Body of pancreas (tissue), 4 donors: ENCODE measurements at regions not wholly inside any gene's neighbourhood (a gene's known extent, or its start where the extent isn't known, plus 50 kb on each side); places are given as distances from the start of the nearest gene placed in this dataset.

Experiments used
- ATAC-seq: fragments of 150-250 bp; one replicate; pipeline ENCODE4 v1.9.1; 2016
- DNase-seq, 4 donors: peaks; one replicate each; pipeline ENCODE4 v3.0.0-alpha.2; 2019
- H3K27ac ChIP-seq, 4 donors: fragments of 200-600 bp; sonication (generic); 1 replicate in 3 of 4; 2 replicates in 1 of 4; pipeline versions ENCODE4 v1.5.1 to v1.6.1; 2016 to 2019; ENCODE audit warnings: mild to moderate bottlenecking in 1 of 4, mixed read lengths in 1 of 4, moderate library complexity in 1 of 4
- H3K27me3 ChIP-seq, 2 donors: fragments of 200-600 bp; sonication (generic); one replicate each; pipeline ENCODE4 v1.6.0; 2016; ENCODE audit warnings: mild to moderate bottlenecking in 1 of 2
- H3K36me3 ChIP-seq, 2 donors: fragments of 200-600 bp; sonication (generic); replicated peaks in 1 of 2; 2 replicates each; pipeline ENCODE4 v1.5.1; 2016; ENCODE audit warnings: low read depth in 2 of 2; ENCODE audit not compliant: insufficient read depth in 1 of 2
- H3K4me1 ChIP-seq: fragments of 200-600 bp; sonication (generic); one replicate; pipeline ENCODE4 v1.6.0; 2016
- H3K4me3 ChIP-seq, 2 donors: fragments of 200-600 bp; sonication (generic); 1 replicate in 1 of 2; 2 replicates in 1 of 2; pipeline ENCODE4 v1.5.1; 2016 to 2019
- H3K9me3 ChIP-seq, 3 donors: fragments of 200-600 bp; sonication (generic); 1 replicate in 2 of 3; 2 replicates in 1 of 3; pipeline ENCODE4 v1.5.1; 2016
- POLR2A ChIP-seq, 3 donors: fragments of 450-650 bp; IDR thresholded peaks; one replicate each; pipeline ENCODE4 v1.6.1; 2016; ENCODE audit warnings: antibody characterized with exemption in 3 of 3, mild to moderate bottlenecking in 2 of 3
- WGBS, 2 donors: methylation state at CpG; one replicate each; pipeline ENCODE4 v1.1.5; 2017; 5-methylcytosine and 5-hydroxymethylcytosine counted together
- intact Hi-C: fragments of 100-400 bp; cut with DNase I; formaldehyde crosslinking; loops from one replicate; pipeline ENCODE4 v1.15.1; 2023
- TF ChIP-seq, protein P1 (sequence below), 7 experiments: fragments of 450-650 bp in 4 of 7; fragments of 200-600 bp in 3 of 7; sonication (generic) in 3 of 7; IDR thresholded peaks; one replicate each; pipeline ENCODE4 v1.5.1; 2016 to 2019; ENCODE audit warnings: antibody characterized with exemption in 7 of 7

DNA sequence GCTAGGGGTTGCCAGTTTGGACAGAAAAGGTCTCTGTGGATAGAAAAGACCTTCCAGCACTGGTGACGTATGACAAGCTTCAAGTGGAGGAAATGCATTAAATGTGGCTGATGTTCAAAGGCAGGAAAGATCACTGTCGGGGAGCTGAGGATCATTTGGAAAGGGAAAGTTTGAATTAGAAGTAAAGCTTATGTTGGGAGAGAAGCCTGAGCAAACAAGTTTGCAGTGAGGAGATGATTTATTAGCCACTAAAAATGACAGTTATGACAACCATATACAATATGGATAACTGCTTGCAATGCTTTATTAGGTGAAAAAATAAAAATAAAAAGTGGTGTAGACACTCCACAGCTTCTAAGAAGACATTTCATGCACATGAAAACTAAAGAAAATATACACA is 135.3 kb upstream of the HS3ST1 start:
- intact Hi-C loops = no loop called here
- TF ChIP-seq, protein P1, sequence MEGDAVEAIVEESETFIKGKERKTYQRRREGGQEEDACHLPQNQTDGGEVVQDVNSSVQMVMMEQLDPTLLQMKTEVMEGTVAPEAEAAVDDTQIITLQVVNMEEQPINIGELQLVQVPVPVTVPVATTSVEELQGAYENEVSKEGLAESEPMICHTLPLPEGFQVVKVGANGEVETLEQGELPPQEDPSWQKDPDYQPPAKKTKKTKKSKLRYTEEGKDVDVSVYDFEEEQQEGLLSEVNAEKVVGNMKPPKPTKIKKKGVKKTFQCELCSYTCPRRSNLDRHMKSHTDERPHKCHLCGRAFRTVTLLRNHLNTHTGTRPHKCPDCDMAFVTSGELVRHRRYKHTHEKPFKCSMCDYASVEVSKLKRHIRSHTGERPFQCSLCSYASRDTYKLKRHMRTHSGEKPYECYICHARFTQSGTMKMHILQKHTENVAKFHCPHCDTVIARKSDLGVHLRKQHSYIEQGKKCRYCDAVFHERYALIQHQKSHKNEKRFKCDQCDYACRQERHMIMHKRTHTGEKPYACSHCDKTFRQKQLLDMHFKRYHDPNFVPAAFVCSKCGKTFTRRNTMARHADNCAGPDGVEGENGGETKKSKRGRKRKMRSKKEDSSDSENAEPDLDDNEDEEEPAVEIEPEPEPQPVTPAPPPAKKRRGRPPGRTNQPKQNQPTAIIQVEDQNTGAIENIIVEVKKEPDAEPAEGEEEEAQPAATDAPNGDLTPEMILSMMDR (IDR thresholded peaks at IDR 0.05) = no peak
- no peak for TF ChIP-seq POLR2A (IDR thresholded peaks at IDR 0.05)
- no peaks in the 10 kb centered on the region for H3K27me3 ChIP-seq
- DNase-seq = no peak
- 31 to 48% methylated on average over 2 of the region's 2 CpGs for WGBS, 2 donors
- no peak overlapping the region for H3K27ac ChIP-seq
- H3K4me3 ChIP-seq = no peak overlapping the region
- ATAC-seq = no peak
- H3K9me3 ChIP-seq = no peaks in the 10 kb centered on the region
- H3K4me1 ChIP-seq = no peaks in the 10 kb centered on the region
- H3K36me3 ChIP-seq = no peaks in the 10 kb centered on the region

DNA sequence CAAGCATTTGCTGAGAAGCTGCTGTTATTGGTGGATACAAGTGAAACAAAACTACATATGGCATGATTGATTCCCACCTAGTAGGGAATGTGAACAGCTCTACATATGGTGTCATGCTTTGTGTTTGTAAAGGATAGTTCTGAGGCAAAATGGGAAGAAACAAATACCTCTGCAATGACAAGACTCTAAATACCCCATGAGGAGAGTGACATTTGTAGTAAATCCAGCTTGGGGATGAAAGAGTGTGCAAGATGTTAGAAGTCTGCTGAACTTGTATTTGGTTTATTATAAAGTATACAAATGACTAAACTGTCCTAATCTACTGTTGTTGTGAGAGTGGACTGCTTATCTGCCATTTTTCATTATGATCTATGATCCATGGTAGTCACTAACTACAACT is 120.8 kb upstream of the HS3ST1 start:
- DNase-seq (no peak), ATAC-seq (no peak)
- TF ChIP-seq POLR2A (IDR thresholded peaks at IDR 0.05) = no peak
- TF ChIP-seq, protein P1 (IDR thresholded peaks at IDR 0.05) = no peak
- H3K4me1 ChIP-seq = no peaks in the 10 kb centered on the region
- H3K27ac ChIP-seq = no peak overlapping the region
- no peaks in the 10 kb centered on the region for H3K9me3 ChIP-seq
- intact Hi-C loops = no loop called here
- no peaks in the 10 kb centered on the region for H3K27me3 ChIP-seq
- H3K36me3 ChIP-seq = no peaks in the 10 kb centered on the region
- no peak overlapping the region for H3K4me3 ChIP-seq

DNA sequence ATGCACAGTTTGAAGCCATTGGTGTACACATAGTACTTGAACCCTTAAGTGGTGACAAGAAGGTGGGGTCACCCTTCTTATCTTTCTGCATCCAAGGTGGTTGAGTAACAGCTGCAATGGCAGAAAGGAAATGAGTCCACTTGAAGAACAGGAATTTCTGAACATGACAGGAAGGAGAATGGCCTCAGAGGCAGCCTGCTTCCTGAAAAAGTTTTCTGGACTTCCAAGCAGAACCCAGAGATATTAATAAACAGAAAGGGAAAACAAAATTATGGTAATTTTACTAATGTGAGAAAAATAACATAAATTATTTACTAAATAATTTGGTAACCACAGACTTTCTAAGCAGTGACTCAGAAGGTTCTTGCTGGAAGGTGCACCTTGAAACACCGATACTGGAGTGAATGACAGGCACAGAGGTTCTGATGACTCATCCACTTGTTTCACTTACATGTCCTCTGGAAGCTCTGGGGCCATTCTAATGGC is 119.9 kb upstream of the HS3ST1 start:
- H3K27ac ChIP-seq = no peak overlapping the region
- ATAC-seq = no peak

DNA sequence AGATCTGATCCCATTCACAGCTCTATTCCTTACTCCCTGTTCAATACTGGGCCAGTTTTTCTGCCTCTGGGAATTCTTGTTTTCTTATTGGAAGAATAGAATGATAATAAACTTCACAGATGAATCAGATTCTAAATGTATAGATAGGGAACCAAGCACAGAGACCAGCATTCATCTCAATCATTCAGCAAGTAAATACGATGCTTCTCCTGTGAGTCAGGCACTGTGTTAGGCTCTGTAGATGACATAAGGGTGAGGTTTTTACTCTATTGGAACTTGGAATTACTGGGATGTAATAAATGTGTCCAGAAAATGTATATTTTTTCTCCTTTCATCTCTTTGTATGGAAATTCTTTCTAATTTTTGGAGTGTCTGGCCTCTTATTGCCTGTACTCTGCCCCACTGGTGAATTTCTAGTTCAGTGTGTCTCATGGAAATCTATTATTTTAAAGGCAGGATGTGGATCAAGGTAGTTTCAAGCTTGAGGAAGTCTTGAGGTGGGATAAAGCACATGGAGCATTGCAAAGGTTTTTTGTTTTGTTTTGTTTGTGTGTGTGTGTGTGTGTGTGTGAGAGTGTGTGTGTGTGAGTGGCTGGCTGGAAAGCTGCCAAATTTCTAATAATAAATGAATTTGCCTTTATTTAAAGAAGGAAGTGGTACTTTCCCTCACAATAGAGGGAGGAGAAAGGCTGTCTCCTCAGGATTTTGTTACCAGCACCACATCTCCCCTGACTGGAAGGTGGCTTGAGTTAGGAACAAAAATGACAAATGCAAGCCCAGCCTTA is 117.9 kb upstream of the HS3ST1 start:
- no peak overlapping the region for H3K27ac ChIP-seq
- intact Hi-C loops = no loop called here
- no peaks in the 10 kb centered on the region for H3K9me3 ChIP-seq
- no peak overlapping the region for H3K4me3 ChIP-seq
- no peak for TF ChIP-seq POLR2A (IDR thresholded peaks at IDR 0.05)
- ATAC-seq (no peak), DNase-seq (no peak)
- H3K4me1 ChIP-seq = no peaks in the 10 kb centered on the region
- H3K36me3 ChIP-seq = no peaks in the 10 kb centered on the region
- no peaks in the 10 kb centered on the region for H3K27me3 ChIP-seq
- 73 to 89% methylated on average over 1 of the region's 1 CpG for WGBS, 2 donors

More for the DNA sequence above, 119.9 kb upstream of the HS3ST1 start:
- intact Hi-C loops = no loop called here
- Histone ChIP-seq H3K9me3 (no peaks in the 10 kb centered on the region), H3K4me1 (no peaks in the 10 kb centered on the region), H3K27me3 (no peaks in the 10 kb centered on the region), H3K36me3 (no peaks in the 10 kb centered on the region), H3K4me3 (no peak overlapping the region)
- no peak for TF ChIP-seq POLR2A (IDR thresholded peaks at IDR 0.05)
- TF ChIP-seq, protein P1 (IDR thresholded peaks at IDR 0.05) = no peak
- 48 to 52% methylated on average over 1 of the region's 1 CpG for WGBS, 2 donors
- DNase-seq = no peak

DNA sequence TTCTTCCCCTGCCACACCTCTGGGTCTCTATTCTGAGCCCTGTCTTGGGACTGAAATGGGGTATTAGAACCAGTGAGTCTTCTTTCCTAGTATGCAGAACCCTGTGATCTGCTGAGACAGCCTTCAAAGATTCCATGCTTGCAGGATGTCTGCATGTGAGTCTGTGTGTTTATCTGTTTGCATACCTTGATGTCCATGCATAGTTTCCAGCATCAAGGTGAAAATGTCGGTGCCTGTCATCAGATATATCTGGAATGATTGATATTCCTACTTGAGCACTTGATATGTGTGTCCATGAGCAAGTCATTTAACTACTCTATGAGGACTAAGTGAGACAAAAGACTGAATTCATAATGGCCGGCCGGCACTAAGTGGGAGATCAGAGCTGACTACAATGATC is 117.0 kb upstream of the HS3ST1 start:
- H3K36me3 ChIP-seq = no peaks in the 10 kb centered on the region
- no peak overlapping the region for H3K27ac ChIP-seq
- TF ChIP-seq, protein P1 (IDR thresholded peaks at IDR 0.05) = no peak
- TF ChIP-seq POLR2A (IDR thresholded peaks at IDR 0.05) = no peak
- DNase-seq (no peak), ATAC-seq (no peak)
- no peaks in the 10 kb centered on the region for H3K9me3 ChIP-seq
- intact Hi-C loops = no loop called here
- H3K4me3 ChIP-seq = no peak overlapping the region
- no peaks in the 10 kb centered on the region for H3K4me1 ChIP-seq
- 66% methylated on average over 3 of the region's 3 CpGs for WGBS, 2 donors
- no peaks in the 10 kb centered on the region for H3K27me3 ChIP-seq
